ENCODE measurements at regions not wholly inside any gene's neighbourhood (a gene's known extent, or its start where the extent isn't known, plus 50 kb on each side); places are given as distances from the start of the nearest gene placed in this dataset.

GRCh38 chr7:67573639-67574038 lies 577.0 kb downstream of the TYW1 start:
- DNase-seq (ENCODE audit: extremely low read depth, low read depth) = no peak
- TF ChIP-seq CTCF (IDR thresholded peaks at IDR 0.05; ENCODE audit: low read depth, low read length) = no peak

GRCh38 chr7:67588631-67589030 lies 592.0 kb downstream of the TYW1 start:
- DNase-seq (ENCODE audit: extremely low read depth, low read depth) = no peak
- no peak for TF ChIP-seq CTCF (IDR thresholded peaks at IDR 0.05; ENCODE audit: low read depth, low read length)

GRCh38 chr7:67589183-67589582 lies 592.5 kb downstream of the TYW1 start:
- no peak for DNase-seq (ENCODE audit: extremely low read depth, low read depth)
- TF ChIP-seq CTCF (IDR thresholded peaks at IDR 0.05; ENCODE audit: low read depth, low read length) = no peak

GRCh38 chr7:67590649-67591048 lies 594.0 kb downstream of the TYW1 start:
- no peak for TF ChIP-seq CTCF (IDR thresholded peaks at IDR 0.05; ENCODE audit: low read depth, low read length)

GRCh38 chr7:67593794-67594193 lies 597.2 kb downstream of the TYW1 start:
- no peak for DNase-seq (ENCODE audit: extremely low read depth, low read depth)

More at GRCh38 chr7:67590649-67591048, 594.0 kb downstream of the TYW1 start:
- no peak for DNase-seq (ENCODE audit: extremely low read depth, low read depth)

GRCh38 chr7:67595431-67596180 lies 599.0 kb downstream of the TYW1 start:
- TF ChIP-seq CTCF (IDR thresholded peaks at IDR 0.05; ENCODE audit: low read depth, low read length) = no peak
- DNase-seq (ENCODE audit: extremely low read depth, low read depth) = no peak

More at GRCh38 chr7:67593794-67594193, 597.2 kb downstream of the TYW1 start:
- TF ChIP-seq CTCF (IDR thresholded peaks at IDR 0.05; ENCODE audit: low read depth, low read length) = no peak

- TF ChIP-seq CTCF (IDR thresholded peaks at IDR 0.05; ENCODE audit: low read depth, low read length) = no peak
- no peak for DNase-seq (ENCODE audit: extremely low read depth, low read depth)
Observed at GRCh38 chr7:67597161-67597560, 600.5 kb downstream of the TYW1 start.

All from AG09319 (cell line).